ENCODE measurements at regions not wholly inside any gene's neighbourhood (a gene's known extent, or its start where the extent isn't known, plus 50 kb on each side); places are given as distances from the start of the nearest gene placed in this dataset.
"Not testable (repeated sequence)": the region's sequence is repeated elsewhere in the genome, so short reads cannot be mapped to it uniquely, and the experiment has no call there.

- DNase-seq, result no peak
- H3K9me2 ChIP-seq (ENCODE audit: insufficient read depth), result no peaks in the 10 kb centered on the region
- no peak overlapping the region for H3K4me2 ChIP-seq (ENCODE audit: unreplicated experiment)
Observed at GRCh38 chr21:17128132-17128531, 384.7 kb upstream of the CXADR start.

GRCh38 chr21:17139159-17139558, 373.7 kb upstream of the CXADR start:
- H3F3A ChIP-seq (ENCODE audit: insufficient read depth); H3K9ac ChIP-seq; H3K27me3 ChIP-seq (replicated peaks; ENCODE audit: insufficient read depth); H3K9me3 ChIP-seq (ENCODE audit: low read depth); H3K36me3 ChIP-seq (ENCODE audit: low read depth); H3K79me2 ChIP-seq (ENCODE audit: insufficient read depth); H3K4me1 ChIP-seq (ENCODE audit: insufficient read depth); H3K9me2 ChIP-seq (ENCODE audit: insufficient read depth); H3K27ac ChIP-seq; H4K20me1 ChIP-seq (ENCODE audit: insufficient read depth); in situ Hi-C loops (cut with MboI): not testable (repeated sequence)
- Histone ChIP-seq H3K4me2 (ENCODE audit: unreplicated experiment) (peak overlapping the region; percentile 65), H3K4me3 (peak overlapping the region; percentile 57), H2AFZ (peak overlapping the region; percentile 27; the same call in 1 of the 2 replicates)
- WGBS, 2 experiments (ENCODE audit: low coverage in 1 of 2, low lambda C conversion rate in 2 of 2, missing lambda C conversion rate in 2 of 2), result 33 to 38% methylated on average over 1 to 3 of the region's 3 CpGs
- DNase-seq, result peak; percentile 2

More at GRCh38 chr21:17128132-17128531, 384.7 kb upstream of the CXADR start:
- H3K79me2 ChIP-seq (ENCODE audit: insufficient read depth), result no peaks in the 10 kb centered on the region
- no peaks in the 10 kb centered on the region for H3F3A ChIP-seq (ENCODE audit: insufficient read depth)
- H3K4me1 ChIP-seq (ENCODE audit: insufficient read depth), result no peaks in the 10 kb centered on the region
- H3K27ac ChIP-seq, result no peak overlapping the region
- H3K4me3 ChIP-seq, result no peak overlapping the region
- H3K36me3 ChIP-seq (ENCODE audit: low read depth), result no peaks in the 10 kb centered on the region
- no peak for TF ChIP-seq EZH2 (IDR thresholded peaks at IDR 0.05; ENCODE audit: insufficient read depth, poor library complexity, severe bottlenecking)
- TF ChIP-seq EZH2phosphoT487 (IDR thresholded peaks at IDR 0.05; ENCODE audit: insufficient read depth, low read depth), result no peak
- no peaks in the 10 kb centered on the region for H4K20me1 ChIP-seq (ENCODE audit: insufficient read depth)
- no peak overlapping the region for H2AFZ ChIP-seq
- H3K27me3 ChIP-seq (replicated peaks; ENCODE audit: insufficient read depth), result no peaks in the 10 kb centered on the region
- H3K9me3 ChIP-seq (ENCODE audit: low read depth), result no peaks in the 10 kb centered on the region
- in situ Hi-C loops (cut with MboI), result no loop called here
- WGBS, 2 experiments (ENCODE audit: low coverage in 1 of 2, low lambda C conversion rate in 2 of 2, missing lambda C conversion rate in 2 of 2), result 30 to 34% methylated on average over 5 of the region's 5 CpGs
- H3K9ac ChIP-seq, result no peak overlapping the region

DNA sequence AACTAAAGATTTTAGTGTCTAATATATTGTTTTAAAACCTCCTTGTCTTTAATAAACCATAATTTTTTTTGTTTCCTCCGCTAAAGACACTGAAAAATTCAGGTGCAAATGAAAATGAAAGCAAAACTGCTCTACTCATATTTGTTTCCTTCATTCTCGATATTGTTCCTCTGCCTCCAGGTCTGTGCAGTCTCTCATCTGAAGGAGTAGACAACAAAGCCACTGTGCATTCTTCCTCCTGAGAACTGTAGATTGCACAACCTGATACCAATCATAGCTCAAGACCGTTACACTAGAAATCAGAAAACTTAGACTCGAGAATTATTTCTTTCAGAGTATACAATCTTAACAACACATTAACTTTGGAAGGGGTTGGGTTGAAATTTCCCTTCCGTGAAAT, 373.1 kb upstream of the CXADR start:
- Histone ChIP-seq H3F3A (ENCODE audit: insufficient read depth) (no peaks in the 10 kb centered on the region), H4K20me1 (ENCODE audit: insufficient read depth) (no peaks in the 10 kb centered on the region), H3K27me3 (replicated peaks; ENCODE audit: insufficient read depth) (no peaks in the 10 kb centered on the region), H3K4me2 (ENCODE audit: unreplicated experiment) (peak overlapping the region; percentile 65), H3K9me2 (ENCODE audit: insufficient read depth) (no peaks in the 10 kb centered on the region), H3K4me3 (peak overlapping the region; percentile 57), H3K79me2 (ENCODE audit: insufficient read depth) (no peaks in the 10 kb centered on the region), H3K36me3 (ENCODE audit: low read depth) (no peaks in the 10 kb centered on the region), H3K4me1 (ENCODE audit: insufficient read depth) (no peaks in the 10 kb centered on the region), H3K9me3 (ENCODE audit: low read depth) (no peaks in the 10 kb centered on the region), H2AFZ (peak overlapping the region; percentile 27; the same call in 1 of the 2 replicates), H3K27ac (no peak overlapping the region), H3K9ac (no peak overlapping the region)
- TF ChIP-seq EZH2phosphoT487 (IDR thresholded peaks at IDR 0.05; ENCODE audit: insufficient read depth, low read depth), result no peak
- TF ChIP-seq EZH2 (IDR thresholded peaks at IDR 0.05; ENCODE audit: insufficient read depth, poor library complexity, severe bottlenecking), result no peak
- peak; percentile 30 for DNase-seq
- in situ Hi-C loops (cut with MboI), result no loop called here
- 42 to 52% methylated on average over 5 of the region's 5 CpGs for WGBS, 2 experiments (ENCODE audit: low coverage in 1 of 2, low lambda C conversion rate in 2 of 2, missing lambda C conversion rate in 2 of 2)

DNA sequence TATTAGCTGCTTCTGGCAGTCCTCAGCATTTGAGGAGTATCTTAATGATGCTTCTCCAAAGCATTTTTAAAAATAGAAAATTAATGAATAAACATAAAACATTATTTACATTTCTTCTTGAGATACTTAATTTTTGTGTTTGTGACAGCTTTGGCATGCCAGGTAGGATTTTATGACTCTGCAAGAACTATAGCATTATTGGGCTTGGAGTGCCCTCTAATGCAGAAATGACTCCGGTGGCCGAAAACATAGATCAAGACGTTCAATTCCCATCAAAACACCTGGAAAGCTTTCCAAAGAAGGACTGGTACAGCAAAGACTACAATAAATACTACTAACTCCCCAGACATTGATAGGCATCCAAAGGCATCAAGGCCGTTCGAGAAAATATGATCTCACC, 366.4 kb upstream of the CXADR start:
- DNase-seq, result no peak
- no peaks in the 10 kb centered on the region for H3K9me2 ChIP-seq (ENCODE audit: insufficient read depth)
- H3K79me2 ChIP-seq (ENCODE audit: insufficient read depth), result no peaks in the 10 kb centered on the region
- H3K4me2 ChIP-seq (ENCODE audit: unreplicated experiment), result no peak overlapping the region
- no peaks in the 10 kb centered on the region for H3F3A ChIP-seq (ENCODE audit: insufficient read depth)
- no peak overlapping the region for H2AFZ ChIP-seq
- no peak overlapping the region for H3K27ac ChIP-seq
- no peaks in the 10 kb centered on the region for H3K36me3 ChIP-seq (ENCODE audit: low read depth)
- WGBS, 2 experiments (ENCODE audit: low coverage in 1 of 2, low lambda C conversion rate in 2 of 2, missing lambda C conversion rate in 2 of 2), result 67 to 68% methylated on average over 5 of the region's 5 CpGs
- no peak overlapping the region for H3K9ac ChIP-seq
- H3K4me1 ChIP-seq (ENCODE audit: insufficient read depth), result no peaks in the 10 kb centered on the region
- H3K27me3 ChIP-seq (replicated peaks; ENCODE audit: insufficient read depth), result no peaks in the 10 kb centered on the region
- H4K20me1 ChIP-seq (ENCODE audit: insufficient read depth), result no peaks in the 10 kb centered on the region
- no peaks in the 10 kb centered on the region for H3K9me3 ChIP-seq (ENCODE audit: low read depth)
- in situ Hi-C loops (cut with MboI), result no loop called here
- H3K4me3 ChIP-seq, result no peak overlapping the region
- TF ChIP-seq EZH2phosphoT487 (IDR thresholded peaks at IDR 0.05; ENCODE audit: insufficient read depth, low read depth) (no peak), EZH2 (IDR thresholded peaks at IDR 0.05; ENCODE audit: insufficient read depth, poor library complexity, severe bottlenecking) (no peak)

- Histone ChIP-seq H4K20me1 (ENCODE audit: insufficient read depth) (no peaks in the 10 kb centered on the region), H3K4me1 (ENCODE audit: insufficient read depth) (no peaks in the 10 kb centered on the region), H3K9me2 (ENCODE audit: insufficient read depth) (no peaks in the 10 kb centered on the region), H3K9ac (no peak overlapping the region), H3K27ac (no peak overlapping the region), H3F3A (ENCODE audit: insufficient read depth) (no peaks in the 10 kb centered on the region), H2AFZ (no peak overlapping the region), H3K4me3 (no peak overlapping the region), H3K27me3 (replicated peaks; ENCODE audit: insufficient read depth) (no peaks in the 10 kb centered on the region), H3K36me3 (ENCODE audit: low read depth) (no peaks in the 10 kb centered on the region), H3K4me2 (ENCODE audit: unreplicated experiment) (no peak overlapping the region), H3K9me3 (ENCODE audit: low read depth) (no peaks in the 10 kb centered on the region), H3K79me2 (ENCODE audit: insufficient read depth) (no peaks in the 10 kb centered on the region)
- 65 to 66% methylated on average over 2 of the region's 2 CpGs for WGBS, 2 experiments (ENCODE audit: low coverage in 1 of 2, low lambda C conversion rate in 2 of 2, missing lambda C conversion rate in 2 of 2)
- TF ChIP-seq EZH2 (IDR thresholded peaks at IDR 0.05; ENCODE audit: insufficient read depth, poor library complexity, severe bottlenecking) (no peak), EZH2phosphoT487 (IDR thresholded peaks at IDR 0.05; ENCODE audit: insufficient read depth, low read depth) (no peak)
- in situ Hi-C loops (cut with MboI), result no loop called here
- DNase-seq, result no peak
Observed at GRCh38 chr21:17159697-17160096, 353.1 kb upstream of the CXADR start.

Measured in GM23248 (cell line).